ENCODE measurements at regions not wholly inside any gene's neighbourhood (a gene's known extent, or its start where the extent isn't known, plus 50 kb on each side); places are given as distances from the start of the nearest gene placed in this dataset.
"Not testable (repeated sequence)": the region's sequence is repeated elsewhere in the genome, so short reads cannot be mapped to it uniquely, and the experiment has no call there.

GRCh38 chr12:67853204-67853603 is 136.0 kb upstream of the IFNG-AS1 start:
- no peak for DNase-seq

DNA sequence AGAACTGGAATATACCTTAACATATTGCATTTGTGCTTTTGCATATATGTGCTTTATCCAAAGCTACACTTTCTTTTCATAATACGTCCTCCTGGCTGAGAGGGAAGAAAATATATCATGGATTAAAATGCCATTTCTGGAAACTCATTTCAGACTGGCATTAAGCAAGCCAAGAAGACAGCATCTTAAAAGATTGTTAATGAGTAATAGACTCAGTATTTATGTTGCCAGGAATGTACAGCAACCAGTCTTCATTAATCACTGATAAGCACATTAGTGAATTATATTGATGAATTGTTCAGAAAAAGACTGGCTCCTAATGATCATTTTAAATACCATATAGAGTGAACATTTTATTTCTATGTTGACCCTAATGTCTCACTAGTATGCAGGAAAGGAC is 134.9 kb upstream of the IFNG-AS1 start:
- no peak for DNase-seq

DNA sequence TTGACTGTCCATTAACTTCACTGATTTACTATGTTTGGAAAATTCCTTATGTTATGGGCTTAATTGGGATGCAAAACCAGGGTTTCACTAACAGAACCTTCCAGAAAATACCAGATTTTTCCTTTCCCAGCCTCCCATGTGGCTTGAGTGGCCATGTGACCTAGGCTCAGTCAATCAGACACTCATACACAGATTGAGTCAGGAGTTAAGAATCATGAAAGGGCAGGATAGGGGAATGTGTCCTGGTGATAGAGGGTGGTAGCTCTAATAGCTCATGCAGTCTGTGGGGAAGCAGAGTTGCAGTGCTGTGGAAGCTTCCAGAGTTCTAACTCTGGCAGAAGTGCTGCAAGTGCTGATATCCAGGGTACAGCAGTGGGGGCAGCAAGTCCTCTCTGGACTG is 134.1 kb upstream of the IFNG-AS1 start:
- DNase-seq: no peak

GRCh38 chr12:67871231-67871630 is 118.0 kb upstream of the IFNG-AS1 start:
- no peak for DNase-seq

DNA sequence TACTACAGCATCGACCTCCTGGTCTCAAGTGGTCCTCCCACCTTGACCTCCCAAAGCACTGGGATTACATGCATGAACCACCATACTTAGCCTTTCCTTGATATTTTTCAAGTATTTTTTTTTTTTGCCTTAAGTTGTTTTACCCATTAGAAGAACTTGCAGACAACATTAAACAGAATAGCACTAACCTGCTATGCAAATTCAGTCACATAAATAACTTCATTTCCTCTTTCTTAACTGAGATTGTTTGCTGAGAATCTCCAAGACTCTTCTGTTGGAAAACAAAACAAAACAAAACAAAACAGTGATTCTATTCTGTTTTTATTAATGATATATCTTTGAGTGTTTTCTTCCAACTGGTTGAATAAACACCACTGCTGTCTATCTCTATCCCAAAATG is 115.9 kb upstream of the IFNG-AS1 start:
- DNase-seq: no peak

DNA sequence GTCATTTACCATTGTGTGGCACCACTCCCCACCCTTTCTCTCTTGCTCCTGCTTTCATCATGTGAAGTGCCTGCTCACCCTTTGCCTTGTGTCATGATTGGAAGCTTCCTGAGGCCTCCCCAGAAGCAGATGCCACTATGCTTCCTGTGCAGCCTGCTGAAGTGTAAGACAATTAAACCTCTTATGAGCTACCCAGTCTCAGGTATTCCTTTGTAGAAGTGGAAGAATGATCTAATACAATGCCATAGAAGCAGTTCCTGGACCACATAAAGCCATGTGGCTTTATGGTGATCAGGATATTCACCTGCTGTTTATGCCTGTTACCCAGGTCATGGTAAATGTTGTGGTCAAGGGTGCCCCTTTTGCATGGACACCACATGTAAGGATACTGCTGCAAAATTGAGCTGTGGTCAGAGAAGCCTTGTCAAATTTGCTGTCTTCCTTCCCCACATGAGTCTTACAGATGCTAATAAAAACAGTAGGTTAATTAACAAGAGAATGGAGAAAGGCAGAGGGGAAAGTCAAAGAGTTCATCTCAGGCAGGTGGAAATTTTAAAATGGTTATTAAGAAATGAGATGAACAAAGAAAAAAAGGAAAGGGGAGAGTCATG is 112.8 kb upstream of the IFNG-AS1 start:
- DNase-seq: no peak

DNA sequence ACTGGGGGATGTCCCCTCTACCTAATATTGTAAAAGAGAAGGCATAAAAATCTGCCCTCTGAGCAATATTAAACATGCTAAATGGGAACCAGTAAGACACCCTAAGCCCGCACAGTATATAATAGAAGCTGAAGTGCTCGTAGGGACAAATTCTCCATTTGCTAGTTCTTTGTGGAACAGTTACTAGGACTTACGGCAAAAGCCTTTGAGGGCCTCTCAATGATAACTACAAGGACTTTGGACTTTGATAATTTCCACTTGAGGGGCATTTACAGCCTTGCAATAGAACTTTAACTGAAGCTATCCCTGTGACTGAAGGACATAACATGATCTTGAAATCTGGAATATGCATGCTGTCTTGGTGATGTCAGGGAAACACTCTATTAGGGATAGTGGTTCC is 111.5 kb upstream of the IFNG-AS1 start:
- DNase-seq: no peak

- no peak for DNase-seq
Measured at GRCh38 chr12:67879937-67880336, 109.3 kb upstream of the IFNG-AS1 start.

GRCh38 chr12:67881565-67881964 is 107.7 kb upstream of the IFNG-AS1 start:
- DNase-seq: no peak

DNA sequence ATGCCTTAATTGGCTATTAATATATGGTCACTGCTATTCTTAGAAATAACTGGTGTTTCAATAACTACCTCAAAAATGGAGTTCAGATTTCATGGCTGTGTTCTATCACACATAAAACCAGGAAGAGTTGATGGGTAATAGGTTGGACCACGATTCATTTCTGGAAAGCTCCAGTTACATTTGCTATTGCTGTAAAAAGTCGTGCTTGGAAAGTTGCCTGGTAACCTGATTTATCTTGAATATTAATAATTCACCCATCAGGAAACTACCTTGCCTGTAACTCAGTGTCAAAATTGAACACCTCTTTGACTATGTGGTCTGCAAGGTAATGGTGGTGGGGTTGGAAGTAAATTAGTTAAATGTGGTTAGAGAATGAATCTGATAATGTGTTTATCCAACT is 104.7 kb upstream of the IFNG-AS1 start:
- no peak for DNase-seq

GRCh38 chr12:67885375-67886169 is 103.7 kb upstream of the IFNG-AS1 start:
- no peak for DNase-seq

DNA sequence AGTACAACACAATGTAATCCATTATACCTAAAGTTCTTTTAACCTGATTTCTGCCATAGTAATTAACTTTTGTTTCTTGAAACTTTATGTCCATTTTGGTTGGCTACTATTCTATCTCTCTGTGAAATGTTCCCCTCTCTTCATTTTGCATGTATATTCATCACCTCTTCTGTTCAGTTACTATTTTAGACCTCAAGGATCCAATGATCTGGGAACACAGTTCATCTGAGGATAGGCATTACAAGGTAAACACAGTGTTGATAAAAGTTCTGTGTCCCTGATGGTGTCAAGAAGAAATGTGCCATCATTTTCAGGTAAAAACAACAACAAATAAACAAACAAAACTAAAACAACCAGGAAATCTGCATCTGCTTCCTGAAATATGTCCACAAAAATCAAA is 102.2 kb upstream of the IFNG-AS1 start:
- no peak for DNase-seq

GRCh38 chr12:67889931-67890330 is 99.3 kb upstream of the IFNG-AS1 start:
- DNase-seq: no peak

GRCh38 chr12:67890726-67891258 is 98.5 kb upstream of the IFNG-AS1 start:
- no peak for DNase-seq

- DNase-seq: no peak
Measured at GRCh38 chr12:67891596-67891995, 97.7 kb upstream of the IFNG-AS1 start.

DNA sequence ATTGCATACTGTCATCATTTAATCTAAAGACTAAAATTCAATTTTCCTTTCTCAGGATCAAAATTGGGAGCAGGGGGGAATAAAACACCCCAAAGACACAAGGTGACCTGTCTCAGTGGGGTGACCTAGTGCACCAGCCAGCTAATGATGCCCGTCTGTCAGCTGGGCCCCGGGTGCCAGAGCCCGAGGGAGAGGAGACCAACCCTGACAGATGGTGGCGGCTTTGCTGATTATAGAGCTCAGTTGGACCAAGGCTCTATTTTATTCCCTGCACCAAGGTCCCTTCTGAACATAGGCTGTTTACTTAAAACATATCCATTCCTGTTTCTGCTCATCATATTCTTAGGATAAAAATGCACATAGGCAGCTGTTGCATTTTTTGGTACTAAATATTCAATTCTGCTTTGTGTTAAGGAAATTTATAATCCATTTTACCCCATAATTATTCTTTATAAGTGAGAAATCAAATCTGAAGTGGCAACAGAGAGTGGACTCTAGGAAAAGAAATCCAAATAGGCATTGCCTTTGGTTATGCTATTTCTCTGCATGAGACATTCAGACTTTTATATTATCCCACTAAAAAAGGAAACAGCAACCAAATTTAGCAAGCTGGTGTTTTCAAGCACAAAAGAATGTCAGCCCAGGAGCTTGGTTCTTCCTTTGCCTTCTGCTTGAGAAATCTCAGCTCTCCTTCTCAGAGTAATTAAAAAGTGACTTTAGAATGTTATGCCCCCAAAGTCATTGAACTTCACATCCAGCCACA is 96.8 kb upstream of the IFNG-AS1 start:
- no peak for DNase-seq

- DNase-seq: no peak
Measured at GRCh38 chr12:67893022-67893580, 96.1 kb upstream of the IFNG-AS1 start.

GRCh38 chr12:67900418-67900817 is 88.8 kb upstream of the IFNG-AS1 start:
- not testable (repeated sequence) for DNase-seq

- no peak for DNase-seq
Measured at GRCh38 chr12:67909091-67909531, 80.1 kb upstream of the IFNG-AS1 start.

DNA sequence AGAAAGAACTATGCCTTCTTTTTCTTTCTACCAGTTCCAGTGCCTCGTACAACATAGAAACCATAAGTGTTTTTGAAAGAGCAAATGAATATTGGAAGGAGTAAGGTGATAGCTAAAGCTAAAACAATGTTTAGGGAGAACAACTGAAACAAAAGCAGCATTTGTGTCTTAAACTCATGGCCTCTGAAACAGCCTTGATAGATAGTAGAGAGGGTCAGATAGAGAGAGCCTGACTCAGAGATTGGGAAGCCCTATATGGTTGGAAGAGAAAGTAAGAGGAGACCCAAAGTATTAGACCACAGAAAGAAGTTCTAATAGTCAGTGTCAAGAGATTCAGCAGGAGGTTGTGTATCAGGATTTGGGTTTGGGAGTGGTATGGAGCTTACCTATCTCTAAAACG is 79.6 kb upstream of the IFNG-AS1 start:
- no peak for DNase-seq

DNA sequence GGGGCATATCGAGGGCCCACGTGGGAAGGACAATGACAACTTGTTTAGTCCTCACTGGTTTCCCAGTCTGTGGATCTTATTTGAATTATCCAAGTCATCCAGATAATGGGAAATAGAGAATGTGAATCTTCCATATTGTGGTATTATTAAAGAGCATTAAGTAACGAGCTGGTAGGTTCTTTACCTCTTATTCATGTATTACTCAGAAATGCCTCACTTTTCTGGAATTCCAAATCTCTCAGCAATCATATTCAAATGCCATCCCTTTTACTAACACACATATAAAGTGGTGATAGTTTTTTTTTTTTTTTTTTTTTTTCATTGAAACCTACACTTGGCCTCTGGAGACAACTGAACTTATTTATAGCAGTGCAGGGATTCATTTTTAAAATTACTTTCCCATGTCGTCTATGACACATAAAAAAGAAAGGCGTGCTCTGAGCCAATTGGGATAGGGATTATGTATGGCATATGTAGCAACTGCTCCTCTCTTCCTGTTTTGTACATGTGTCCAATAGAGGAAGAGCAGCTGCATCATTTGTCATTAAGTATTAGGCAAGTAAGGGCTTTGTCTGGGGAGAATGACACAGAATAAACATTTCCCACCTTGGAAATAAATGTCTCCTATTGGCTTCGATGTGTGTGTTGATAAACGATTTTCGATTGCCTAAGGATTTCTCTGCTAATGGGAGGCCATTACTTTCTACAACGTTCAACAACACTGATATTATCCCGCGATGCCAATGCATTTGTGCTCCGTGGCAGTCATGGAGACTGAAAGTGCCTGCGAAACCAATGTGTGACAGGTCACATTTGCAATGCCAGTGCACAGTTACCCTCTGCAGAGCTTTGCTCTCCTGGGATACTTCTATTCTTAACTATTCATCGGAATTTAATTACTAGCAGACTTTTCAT is 78.6 kb upstream of the IFNG-AS1 start:
- DNase-seq: no peak

DNA sequence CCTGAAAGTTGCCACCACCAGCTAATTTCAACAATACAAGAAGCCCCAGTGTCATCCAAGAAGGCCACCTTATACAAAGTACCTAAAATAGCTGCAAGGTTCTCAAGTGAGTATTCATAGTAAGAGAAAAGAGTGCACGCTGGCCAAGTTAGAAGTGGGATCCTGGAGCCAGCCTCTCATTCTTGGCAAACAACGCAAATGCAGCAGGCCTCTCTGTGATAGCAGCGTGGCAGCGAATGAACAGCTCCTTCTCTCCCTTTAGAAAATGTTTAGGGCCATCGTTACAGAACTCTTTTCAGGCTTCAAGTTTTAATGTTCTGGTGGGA is 78.0 kb upstream of the IFNG-AS1 start:
- no peak for DNase-seq

Data from NCI-H2081 (cell line).